ENCODE measurements at regions not wholly inside any gene's neighbourhood (a gene's known extent, or its start where the extent isn't known, plus 50 kb on each side); places are given as distances from the start of the nearest gene placed in this dataset.
"Not testable (repeated sequence)": the region's sequence is repeated elsewhere in the genome, so short reads cannot be mapped to it uniquely, and the experiment has no call there.

- TF ChIP-seq MAX (IDR thresholded peaks at IDR 0.05; ENCODE audit: insufficient read depth, insufficient read length); FOS (IDR thresholded peaks at IDR 0.05; ENCODE audit: borderline replicate concordance, insufficient read depth, low read length); POLR2AphosphoS5 (IDR thresholded peaks at IDR 0.05; ENCODE audit: insufficient read depth, low read depth, low read length); CTCF (IDR thresholded peaks at IDR 0.05; ENCODE audit: extremely low read depth in 1 of 2, insufficient read depth in 1 of 2, low read depth in 1 of 2, low read length in 2 of 2); POLR2A (IDR thresholded peaks at IDR 0.05; ENCODE audit: low read depth, low read length); JUN (IDR thresholded peaks at IDR 0.05; ENCODE audit: borderline replicate concordance, insufficient read depth, insufficient read length, low read depth); EZH2 (IDR thresholded peaks at IDR 0.05; ENCODE audit: borderline replicate concordance, low read depth, low read length, severe bottlenecking); GATA2 (IDR thresholded peaks at IDR 0.05; ENCODE audit: insufficient read depth, insufficient read length, low read depth, low read length); MYC (IDR thresholded peaks at IDR 0.05; ENCODE audit: low read depth, low read length): not testable (repeated sequence)
Measured at GRCh38 chr11:82027335-82027734, 706.3 kb downstream of the FAM181B start.
